ENCODE measurements at regions not wholly inside any gene's neighbourhood (a gene's known extent, or its start where the extent isn't known, plus 50 kb on each side); places are given as distances from the start of the nearest gene placed in this dataset.

- no peak for DNase-seq
- Histone ChIP-seq H3K4me1 (ENCODE audit: insufficient read depth, low read length) (no peaks in the 10 kb centered on the region), H3K9me3 (ENCODE audit: control insufficient read depth in 1 of 2, low read length in 2 of 2) (no peaks in the 10 kb centered on the region), H3K4me3 (ENCODE audit: low read length in 2 of 2) (no peak overlapping the region), H3K36me3 (ENCODE audit: insufficient read depth, low read length) (no peaks in the 10 kb centered on the region), H3K27me3 (ENCODE audit: insufficient read depth, low read length) (no peaks in the 10 kb centered on the region), H3K27ac (ENCODE audit: low read depth, low read length) (no peak overlapping the region)
- Mint-ChIP-seq H3K9me3 (peaks cover 0 to 4% (median 0%) of the 10 kb centered on the region in 8 donors), H3K4me3 (no peak overlapping the region), H3K27me3 (no peaks in the 10 kb centered on the region), H3K27ac (no peak overlapping the region), H3K4me1 (no peaks in the 10 kb centered on the region), H3K36me3 (no peaks in the 10 kb centered on the region)
- POLR2A ChIA-PET (ENCODE audit: partially characterized antibody), result no interaction called here
- intact Hi-C loops (cut with micrococcal nuclease), result no loop called here
- CTCF ChIA-PET (ENCODE audit: partially characterized antibody), result no interaction called here
These were observed 378.5 kb upstream of the TSHZ2 start for GRCh38 chr20:52593654-52594053.

GRCh38 chr20:52592567-52592966, 379.6 kb upstream of the TSHZ2 start:
- Mint-ChIP-seq H3K27me3 (no peaks in the 10 kb centered on the region), H3K36me3 (no peaks in the 10 kb centered on the region), H3K4me3 (no peak overlapping the region), H3K27ac (no peak overlapping the region), H3K4me1 (no peaks in the 10 kb centered on the region), H3K9me3 (peaks cover 0 to 4% (median 0%) of the 10 kb centered on the region in 8 donors)
- POLR2A ChIA-PET (ENCODE audit: partially characterized antibody), result no interaction called here
- Histone ChIP-seq H3K4me3 (ENCODE audit: low read length in 2 of 2) (no peak overlapping the region), H3K4me1 (ENCODE audit: insufficient read depth, low read length) (no peaks in the 10 kb centered on the region), H3K27ac (ENCODE audit: low read depth, low read length) (no peak overlapping the region), H3K27me3 (ENCODE audit: insufficient read depth, low read length) (no peaks in the 10 kb centered on the region), H3K9me3 (ENCODE audit: control insufficient read depth in 1 of 2, low read length in 2 of 2) (no peaks in the 10 kb centered on the region), H3K36me3 (ENCODE audit: insufficient read depth, low read length) (no peaks in the 10 kb centered on the region)
- CTCF ChIA-PET (ENCODE audit: partially characterized antibody), result no interaction called here
- intact Hi-C loops (cut with micrococcal nuclease), result no loop called here
- DNase-seq, result no peak

- Histone ChIP-seq H3K4me3 (ENCODE audit: low read length in 2 of 2) (no peak overlapping the region), H3K27me3 (ENCODE audit: insufficient read depth, low read length) (no peaks in the 10 kb centered on the region), H3K36me3 (ENCODE audit: insufficient read depth, low read length) (no peaks in the 10 kb centered on the region), H3K9me3 (ENCODE audit: control insufficient read depth in 1 of 2, low read length in 2 of 2) (no peaks in the 10 kb centered on the region), H3K4me1 (ENCODE audit: insufficient read depth, low read length) (no peaks in the 10 kb centered on the region), H3K27ac (ENCODE audit: low read depth, low read length) (no peak overlapping the region)
- Mint-ChIP-seq H3K27ac (no peak overlapping the region), H3K27me3 (no peaks in the 10 kb centered on the region), H3K36me3 (no peaks in the 10 kb centered on the region), H3K4me1 (no peaks in the 10 kb centered on the region), H3K4me3 (no peak overlapping the region), H3K9me3 (peaks cover 0 to 4% (median 0%) of the 10 kb centered on the region in 8 donors)
- intact Hi-C loops (cut with micrococcal nuclease), result no loop called here
- no peak for DNase-seq
- POLR2A ChIA-PET (ENCODE audit: partially characterized antibody), result no interaction called here
- CTCF ChIA-PET (ENCODE audit: partially characterized antibody), result interaction anchor here (0.6 kb wide), 1 partner anchor 38 kb away, joined by 3 read pairs; no protein-coding TSS in a partner anchor
These were observed 382.1 kb upstream of the TSHZ2 start for GRCh38 chr20:52590100-52590499.

- POLR2A ChIA-PET (ENCODE audit: partially characterized antibody), result no interaction called here
- H3K4me1 Mint-ChIP-seq, result no peaks in the 10 kb centered on the region
- H3K27ac Mint-ChIP-seq, result no peak overlapping the region
- no peak overlapping the region for H3K27ac ChIP-seq (ENCODE audit: low read depth, low read length)
- no peaks in the 10 kb centered on the region for H3K36me3 ChIP-seq (ENCODE audit: insufficient read depth, low read length)
- intact Hi-C loops (cut with micrococcal nuclease), result no loop called here
- no peaks in the 10 kb centered on the region for H3K9me3 ChIP-seq (ENCODE audit: control insufficient read depth in 1 of 2, low read length in 2 of 2)
- peaks cover 0 to 4% (median 0%) of the 10 kb centered on the region in 8 donors for H3K9me3 Mint-ChIP-seq
- no peak for DNase-seq
- no peak overlapping the region for H3K4me3 ChIP-seq (ENCODE audit: low read length in 2 of 2)
- H3K4me3 Mint-ChIP-seq, result no peak overlapping the region
- H3K27me3 ChIP-seq (ENCODE audit: insufficient read depth, low read length), result no peaks in the 10 kb centered on the region
- CTCF ChIA-PET (ENCODE audit: partially characterized antibody), result interaction anchor here (0.6 kb wide), 1 partner anchor 38 kb away, joined by 3 read pairs; no protein-coding TSS in a partner anchor
- no peaks in the 10 kb centered on the region for H3K27me3 Mint-ChIP-seq
- no peaks in the 10 kb centered on the region for H3K4me1 ChIP-seq (ENCODE audit: insufficient read depth, low read length)
- H3K36me3 Mint-ChIP-seq, result no peaks in the 10 kb centered on the region
These were observed 382.8 kb upstream of the TSHZ2 start for GRCh38 chr20:52589251-52589812.

GRCh38 chr20:52586660-52587059, 385.5 kb upstream of the TSHZ2 start:
- no peak for DNase-seq
- H3K4me3 ChIP-seq (ENCODE audit: low read length in 2 of 2), result no peak overlapping the region
- H3K4me1 Mint-ChIP-seq, result no peaks in the 10 kb centered on the region
- H3K4me3 Mint-ChIP-seq, result no peak overlapping the region
- no peaks in the 10 kb centered on the region for H3K27me3 ChIP-seq (ENCODE audit: insufficient read depth, low read length)
- H3K36me3 ChIP-seq (ENCODE audit: insufficient read depth, low read length), result no peaks in the 10 kb centered on the region
- no peaks in the 10 kb centered on the region for H3K4me1 ChIP-seq (ENCODE audit: insufficient read depth, low read length)
- ChIA-PET CTCF (ENCODE audit: partially characterized antibody) (no interaction called here), POLR2A (ENCODE audit: partially characterized antibody) (no interaction called here)
- no peaks in the 10 kb centered on the region for H3K9me3 ChIP-seq (ENCODE audit: control insufficient read depth in 1 of 2, low read length in 2 of 2)
- intact Hi-C loops (cut with micrococcal nuclease), result no loop called here
- H3K27ac ChIP-seq (ENCODE audit: low read depth, low read length), result no peak overlapping the region
- no peaks in the 10 kb centered on the region for H3K36me3 Mint-ChIP-seq
- H3K27ac Mint-ChIP-seq, result no peak overlapping the region
- H3K27me3 Mint-ChIP-seq, result no peaks in the 10 kb centered on the region
- H3K9me3 Mint-ChIP-seq, result peaks cover 0 to 2% (median 0%) of the 10 kb centered on the region in 8 donors

- no peaks in the 10 kb centered on the region for H3K36me3 ChIP-seq (ENCODE audit: insufficient read depth, low read length)
- Mint-ChIP-seq H3K4me3 (no peak overlapping the region), H3K27me3 (no peaks in the 10 kb centered on the region), H3K36me3 (no peaks in the 10 kb centered on the region), H3K9me3 (peaks cover 0 to under 1% (median 0%) of the 10 kb centered on the region in 8 donors), H3K27ac (no peak overlapping the region), H3K4me1 (no peaks in the 10 kb centered on the region)
- no peak overlapping the region for H3K4me3 ChIP-seq (ENCODE audit: low read length in 2 of 2)
- no peak for DNase-seq
- intact Hi-C loops (cut with micrococcal nuclease), result no loop called here
- H3K4me1 ChIP-seq (ENCODE audit: insufficient read depth, low read length), result no peaks in the 10 kb centered on the region
- H3K9me3 ChIP-seq (ENCODE audit: control insufficient read depth in 1 of 2, low read length in 2 of 2), result no peaks in the 10 kb centered on the region
- ChIA-PET CTCF (ENCODE audit: partially characterized antibody) (no interaction called here), POLR2A (ENCODE audit: partially characterized antibody) (no interaction called here)
- H3K27ac ChIP-seq (ENCODE audit: low read depth, low read length), result no peak overlapping the region
- no peaks in the 10 kb centered on the region for H3K27me3 ChIP-seq (ENCODE audit: insufficient read depth, low read length)
These were observed 386.8 kb upstream of the TSHZ2 start for GRCh38 chr20:52585333-52585732.

GRCh38 chr20:52578559-52578958, 387.0 kb upstream of the ZFP64 start:
- no peaks in the 10 kb centered on the region for H3K36me3 Mint-ChIP-seq
- H3K9me3 ChIP-seq (ENCODE audit: control insufficient read depth in 1 of 2, low read length in 2 of 2), result no peaks in the 10 kb centered on the region
- H3K4me3 ChIP-seq (ENCODE audit: low read length in 2 of 2), result no peak overlapping the region
- POLR2A ChIA-PET (ENCODE audit: partially characterized antibody), result no interaction called here
- peaks cover 2 to 8% (median 4%) of the 10 kb centered on the region in 8 donors for H3K9me3 Mint-ChIP-seq
- no peaks in the 10 kb centered on the region for H3K4me1 Mint-ChIP-seq
- no peaks in the 10 kb centered on the region for H3K4me1 ChIP-seq (ENCODE audit: insufficient read depth, low read length)
- no peaks in the 10 kb centered on the region for H3K27me3 Mint-ChIP-seq
- intact Hi-C loops (cut with micrococcal nuclease), result no loop called here
- no peak overlapping the region for H3K27ac Mint-ChIP-seq
- DNase-seq, result no peak
- no peaks in the 10 kb centered on the region for H3K36me3 ChIP-seq (ENCODE audit: insufficient read depth, low read length)
- H3K27me3 ChIP-seq (ENCODE audit: insufficient read depth, low read length), result no peaks in the 10 kb centered on the region
- H3K4me3 Mint-ChIP-seq, result no peak overlapping the region
- CTCF ChIA-PET (ENCODE audit: partially characterized antibody), result no interaction called here
- no peak overlapping the region for H3K27ac ChIP-seq (ENCODE audit: low read depth, low read length)

GRCh38 chr20:52577696-52578095, 386.1 kb upstream of the ZFP64 start:
- intact Hi-C loops (cut with micrococcal nuclease), result no loop called here
- H3K4me3 Mint-ChIP-seq, result no peak overlapping the region
- no peak overlapping the region for H3K27ac ChIP-seq (ENCODE audit: low read depth, low read length)
- no peaks in the 10 kb centered on the region for H3K27me3 Mint-ChIP-seq
- no peaks in the 10 kb centered on the region for H3K36me3 Mint-ChIP-seq
- H3K9me3 Mint-ChIP-seq, result peaks cover 2 to 8% (median 4%) of the 10 kb centered on the region in 8 donors
- no peaks in the 10 kb centered on the region for H3K36me3 ChIP-seq (ENCODE audit: insufficient read depth, low read length)
- H3K9me3 ChIP-seq (ENCODE audit: control insufficient read depth in 1 of 2, low read length in 2 of 2), result no peaks in the 10 kb centered on the region
- no peaks in the 10 kb centered on the region for H3K4me1 Mint-ChIP-seq
- no peak for DNase-seq
- H3K4me1 ChIP-seq (ENCODE audit: insufficient read depth, low read length), result no peaks in the 10 kb centered on the region
- no peak overlapping the region for H3K4me3 ChIP-seq (ENCODE audit: low read length in 2 of 2)
- CTCF ChIA-PET (ENCODE audit: partially characterized antibody), result no interaction called here
- H3K27me3 ChIP-seq (ENCODE audit: insufficient read depth, low read length), result no peaks in the 10 kb centered on the region
- POLR2A ChIA-PET (ENCODE audit: partially characterized antibody), result no interaction called here
- no peak overlapping the region for H3K27ac Mint-ChIP-seq
